SU-DHL-6 (cell line): ENCODE measurements at regions not wholly inside any gene's neighbourhood (a gene's known extent, or its start where the extent isn't known, plus 50 kb on each side); places are given as distances from the start of the nearest gene placed in this dataset.

Experiments used
- EZH2phosphoT487 ChIP-seq: fragments of 200-600 bp; sonication (generic), shearing (Covaris generic); conservative IDR thresholded peaks from 2 replicates; pipeline ENCODE4 v1.6.1; 2018; ENCODE audit warnings: mild to moderate bottlenecking, antibody characterized with exemption, low read length, moderate library complexity, mixed read lengths
- TF ChIP-seq, protein P1 (sequence below): fragments of 200-600 bp; sonication (generic); IDR thresholded peaks from one replicate; pipeline ENCODE4 v1.5.1; 2017; ENCODE audit warnings: antibody characterized with exemption, mild to moderate bottlenecking, low read length, moderate library complexity; ENCODE audit not compliant: insufficient read depth, poor library complexity, severe bottlenecking

DNA sequence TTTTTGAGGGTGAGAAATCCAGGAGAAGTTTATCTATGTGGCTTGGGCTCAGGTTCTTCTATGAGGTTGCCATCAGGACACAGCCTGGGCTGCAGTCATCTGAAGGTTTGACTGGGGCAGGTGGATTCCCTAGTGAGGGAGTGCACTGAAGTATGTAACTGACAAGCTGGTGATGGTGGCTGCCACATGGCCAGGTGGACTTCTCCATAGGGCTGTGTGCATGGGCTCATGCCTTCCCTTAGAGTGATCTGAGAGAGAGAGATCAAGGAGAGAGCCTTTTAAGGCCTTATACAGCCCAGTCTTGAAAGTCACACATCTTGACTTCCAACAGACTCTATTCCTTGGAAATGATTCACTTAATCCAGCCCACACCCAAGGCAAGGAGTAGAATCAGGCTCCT is 266.6 kb upstream of the PITRM1 start:
- TF ChIP-seq, protein P1, sequence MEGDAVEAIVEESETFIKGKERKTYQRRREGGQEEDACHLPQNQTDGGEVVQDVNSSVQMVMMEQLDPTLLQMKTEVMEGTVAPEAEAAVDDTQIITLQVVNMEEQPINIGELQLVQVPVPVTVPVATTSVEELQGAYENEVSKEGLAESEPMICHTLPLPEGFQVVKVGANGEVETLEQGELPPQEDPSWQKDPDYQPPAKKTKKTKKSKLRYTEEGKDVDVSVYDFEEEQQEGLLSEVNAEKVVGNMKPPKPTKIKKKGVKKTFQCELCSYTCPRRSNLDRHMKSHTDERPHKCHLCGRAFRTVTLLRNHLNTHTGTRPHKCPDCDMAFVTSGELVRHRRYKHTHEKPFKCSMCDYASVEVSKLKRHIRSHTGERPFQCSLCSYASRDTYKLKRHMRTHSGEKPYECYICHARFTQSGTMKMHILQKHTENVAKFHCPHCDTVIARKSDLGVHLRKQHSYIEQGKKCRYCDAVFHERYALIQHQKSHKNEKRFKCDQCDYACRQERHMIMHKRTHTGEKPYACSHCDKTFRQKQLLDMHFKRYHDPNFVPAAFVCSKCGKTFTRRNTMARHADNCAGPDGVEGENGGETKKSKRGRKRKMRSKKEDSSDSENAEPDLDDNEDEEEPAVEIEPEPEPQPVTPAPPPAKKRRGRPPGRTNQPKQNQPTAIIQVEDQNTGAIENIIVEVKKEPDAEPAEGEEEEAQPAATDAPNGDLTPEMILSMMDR, result no peak
- TF ChIP-seq EZH2phosphoT487, result no peak
